Spleen (tissue), 11 donors: ENCODE measurements at regions not wholly inside any gene's neighbourhood (a gene's known extent, or its start where the extent isn't known, plus 50 kb on each side); places are given as distances from the start of the nearest gene placed in this dataset.

ENCODE experiments used
- DNase-seq: peaks from one replicate; pipeline ENCODE4 v3.0.0-alpha.2; 2020
- H3K27ac ChIP-seq, 8 donors: fragments of 200-600 bp; sonication (generic) in 7 of 8; 1 replicate in 4 of 8; 2 replicates in 4 of 8; pipeline versions ENCODE4 v1.5.0 to v1.8.0; 2016 to 2021; ENCODE audit warnings: inconsistent platforms in 4 of 8, mild to moderate bottlenecking in 4 of 8, moderate library complexity in 1 of 8
- H3K27me3 ChIP-seq, 7 donors: fragments of 200-600 bp; sonication (generic) in 6 of 7; replicated peaks in 1 of 7; 1 replicate in 4 of 7; 2 replicates in 3 of 7; pipeline versions ENCODE4 v1.5.0 to v1.8.0; 2016 to 2021; ENCODE audit warnings: inconsistent platforms in 3 of 7, mild to moderate bottlenecking in 1 of 7
- H3K36me3 ChIP-seq, 6 donors: fragments of 200-600 bp; sonication (generic) in 5 of 6; 1 replicate in 4 of 6; 2 replicates in 2 of 6; pipeline versions ENCODE4 v1.5.0 to v1.8.0; 2016 to 2021; ENCODE audit warnings: inconsistent platforms in 2 of 6
- H3K4me1 ChIP-seq, 6 donors: fragments of 200-600 bp; sonication (generic) in 5 of 6; 1 replicate in 3 of 6; 2 replicates in 3 of 6; pipeline versions ENCODE4 v1.5.0 to v1.8.0; 2016 to 2021; ENCODE audit warnings: inconsistent platforms in 3 of 6
- H3K4me3 ChIP-seq, 8 donors: fragments of 200-600 bp; sonication (generic) in 7 of 8; 1 replicate in 4 of 8; 2 replicates in 4 of 8; pipeline versions ENCODE4 v1.5.0 to v1.8.0; 2016 to 2021; ENCODE audit warnings: inconsistent platforms in 4 of 8, mild to moderate bottlenecking in 4 of 8, moderate library complexity in 2 of 8
- H3K9me3 ChIP-seq, 8 donors: fragments of 200-600 bp; sonication (generic) in 7 of 8; 1 replicate in 4 of 8; 2 replicates in 4 of 8; pipeline versions ENCODE4 v1.5.0 to v1.8.0; 2016 to 2021; ENCODE audit warnings: inconsistent platforms in 4 of 8
- POLR2A ChIP-seq, 3 donors: fragments of 450-650 bp; IDR thresholded peaks; one replicate each; pipeline ENCODE4 v1.5.1; 2017; ENCODE audit warnings: antibody characterized with exemption in 3 of 3, mild to moderate bottlenecking in 1 of 3
- POLR2AphosphoS5 ChIP-seq, 3 donors: sonication (generic); formaldehyde crosslinking; IDR thresholded peaks; one replicate each; pipeline ENCODE4 v1.5.1; 2017; ENCODE audit warnings: antibody characterized with exemption in 3 of 3
- WGBS, 5 donors: extraction: QIAGEN DNeasy Blood & Tissue Kit in 3 of 5; methylation state at CpG; one replicate each; pipeline versions ENCODE4 v1.1.5 to v1.1.7; 2013 to 2018; 5-methylcytosine and 5-hydroxymethylcytosine counted together
- intact Hi-C: fragments of 100-400 bp; cut with DNase I; formaldehyde crosslinking; loops from one replicate; pipeline ENCODE4 v1.15.0; 2023; ENCODE audit warnings: low total_unique reads
- TF ChIP-seq, protein P1 (sequence below), 11 experiments: fragments of 200-600 bp in 7 of 11; fragments of 450-650 bp in 4 of 11; sonication (generic) in 4 of 11; IDR thresholded peaks in 8 of 11; conservative IDR thresholded peaks in 3 of 11; 1 replicate in 7 of 11; 2 replicates in 4 of 11; pipeline versions ENCODE4 v1.4.0 to v1.8.0; 2016 to 2021; ENCODE audit warnings: antibody characterized with exemption in 11 of 11, inconsistent platforms in 4 of 11, mild to moderate bottlenecking in 1 of 11
- donor health status: healthy with polysubstance abuse.
- donor health status: DM: no; HTN: no; CAD: no; lungs with moderate emphysema.
- donor health status: DM: no; HTN: no; CAD: no.
- donor health status: Bipolar disorder and iron deficiency.
- donor health status: healthy.
- donor health status: DM: no; HTN: no; CAD: no.
- donor health status: DM: yes; HTN: yes; CAD: no.

DNA sequence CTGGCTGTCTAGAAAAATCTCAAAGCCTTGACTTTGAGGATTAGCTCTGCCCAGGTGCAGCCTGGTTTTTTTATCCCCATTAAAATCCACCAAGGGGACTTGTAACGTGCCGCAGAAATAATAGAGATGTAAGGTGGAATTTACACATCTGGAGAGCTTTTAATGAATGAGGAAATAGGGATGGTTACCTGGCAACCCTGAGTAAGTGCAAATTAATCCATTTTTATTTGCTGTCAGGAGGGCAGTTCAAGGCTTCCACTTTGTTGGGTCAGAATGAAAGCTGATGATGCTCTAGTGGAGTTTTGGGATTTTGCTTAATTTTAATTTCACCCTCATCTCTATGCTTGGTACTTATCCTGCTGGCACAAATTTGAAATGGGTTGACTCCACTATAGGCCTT, 163.4 kb upstream of the CEP162 start:
- 81 to 92% (median 83%) methylated on average over 2 of the region's 2 CpGs for WGBS, 5 donors
- Histone ChIP-seq H3K27ac (no peak overlapping the region), H3K27me3 (no peaks in the 10 kb centered on the region), H3K4me3 (no peak overlapping the region), H3K4me1 (no peaks in the 10 kb centered on the region), H3K9me3 (peaks cover 0 to 23% (median 14%) of the 10 kb centered on the region in 8 donors), H3K36me3 (no peaks in the 10 kb centered on the region)
- TF ChIP-seq, protein P1, sequence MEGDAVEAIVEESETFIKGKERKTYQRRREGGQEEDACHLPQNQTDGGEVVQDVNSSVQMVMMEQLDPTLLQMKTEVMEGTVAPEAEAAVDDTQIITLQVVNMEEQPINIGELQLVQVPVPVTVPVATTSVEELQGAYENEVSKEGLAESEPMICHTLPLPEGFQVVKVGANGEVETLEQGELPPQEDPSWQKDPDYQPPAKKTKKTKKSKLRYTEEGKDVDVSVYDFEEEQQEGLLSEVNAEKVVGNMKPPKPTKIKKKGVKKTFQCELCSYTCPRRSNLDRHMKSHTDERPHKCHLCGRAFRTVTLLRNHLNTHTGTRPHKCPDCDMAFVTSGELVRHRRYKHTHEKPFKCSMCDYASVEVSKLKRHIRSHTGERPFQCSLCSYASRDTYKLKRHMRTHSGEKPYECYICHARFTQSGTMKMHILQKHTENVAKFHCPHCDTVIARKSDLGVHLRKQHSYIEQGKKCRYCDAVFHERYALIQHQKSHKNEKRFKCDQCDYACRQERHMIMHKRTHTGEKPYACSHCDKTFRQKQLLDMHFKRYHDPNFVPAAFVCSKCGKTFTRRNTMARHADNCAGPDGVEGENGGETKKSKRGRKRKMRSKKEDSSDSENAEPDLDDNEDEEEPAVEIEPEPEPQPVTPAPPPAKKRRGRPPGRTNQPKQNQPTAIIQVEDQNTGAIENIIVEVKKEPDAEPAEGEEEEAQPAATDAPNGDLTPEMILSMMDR (IDR thresholded peaks at IDR 0.05 in 8 of 11, conservative IDR thresholded peaks at IDR 0.05 in 3 of 11), result no peak
- TF ChIP-seq POLR2A (IDR thresholded peaks at IDR 0.05), result no peak
- no peak for TF ChIP-seq POLR2AphosphoS5 (IDR thresholded peaks at IDR 0.05)
- intact Hi-C loops, result no loop called here
- DNase-seq, result no peak

DNA sequence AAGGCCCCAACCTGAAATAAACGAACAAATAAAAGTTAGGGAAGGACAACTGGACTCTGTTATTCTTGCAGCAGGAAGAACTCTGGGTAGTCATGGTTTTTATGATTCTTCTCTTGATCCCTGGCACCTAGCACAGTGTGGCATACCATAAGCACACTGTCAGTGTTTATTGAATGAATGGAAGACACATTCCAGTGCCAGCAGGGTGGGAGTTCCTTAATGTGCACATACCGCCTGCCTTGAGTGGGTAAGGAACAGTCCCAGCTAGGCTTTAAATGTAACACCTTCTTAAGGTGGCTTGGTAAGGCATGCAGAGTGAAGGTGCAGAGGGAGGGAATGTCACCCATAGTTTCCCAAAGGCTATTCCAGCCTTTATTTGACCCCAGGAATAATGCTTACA, 162.9 kb upstream of the CEP162 start:
- no peaks in the 10 kb centered on the region for H3K27me3 ChIP-seq
- intact Hi-C loops, result no loop called here
- H3K36me3 ChIP-seq, result no peaks in the 10 kb centered on the region
- no peaks in the 10 kb centered on the region for H3K4me1 ChIP-seq
- no peak for DNase-seq
- TF ChIP-seq, protein P1 (IDR thresholded peaks at IDR 0.05 in 8 of 11, conservative IDR thresholded peaks at IDR 0.05 in 3 of 11), result no peak
- TF ChIP-seq POLR2A (IDR thresholded peaks at IDR 0.05) (no peak), POLR2AphosphoS5 (IDR thresholded peaks at IDR 0.05) (no peak)
- no peak overlapping the region for H3K4me3 ChIP-seq
- H3K9me3 ChIP-seq, result peaks cover 0 to 27% (median 16%) of the 10 kb centered on the region in 8 donors
- 56 to 64% (median 60%) methylated on average over 2 of the region's 2 CpGs for WGBS, 5 donors
- H3K27ac ChIP-seq, result no peak overlapping the region

DNA sequence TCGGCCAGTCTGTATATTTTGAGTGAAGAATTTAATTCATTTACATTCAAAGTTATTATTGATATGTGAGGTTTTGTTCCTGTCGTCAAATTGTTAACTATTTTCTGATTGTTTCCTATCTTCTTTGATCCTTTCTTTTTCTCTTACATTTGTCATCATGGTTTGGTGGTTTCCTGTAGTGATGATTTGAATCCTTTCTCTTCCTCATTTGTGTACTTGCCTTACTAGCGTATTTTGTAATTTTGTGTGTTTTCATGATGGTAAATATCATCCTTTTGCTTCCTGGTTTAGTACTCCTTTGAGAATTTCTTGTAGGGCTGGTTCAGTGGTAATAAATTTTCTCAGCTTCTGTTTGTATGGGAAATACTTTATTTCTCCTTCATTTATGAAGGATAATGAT, 151.7 kb upstream of the CEP162 start:
- no peaks in the 10 kb centered on the region for H3K36me3 ChIP-seq
- intact Hi-C loops, result no loop called here
- H3K4me3 ChIP-seq, result no peak overlapping the region
- peaks cover 0 to 29% (median 10%) of the 10 kb centered on the region in 8 donors for H3K9me3 ChIP-seq
- H3K27me3 ChIP-seq, result no peaks in the 10 kb centered on the region
- TF ChIP-seq, protein P1 (IDR thresholded peaks at IDR 0.05 in 8 of 11, conservative IDR thresholded peaks at IDR 0.05 in 3 of 11), result no peak
- TF ChIP-seq POLR2A (IDR thresholded peaks at IDR 0.05) (no peak), POLR2AphosphoS5 (IDR thresholded peaks at IDR 0.05) (no peak)
- no peaks in the 10 kb centered on the region for H3K4me1 ChIP-seq
- WGBS, 5 donors, result 72 to 81% (median 75%) methylated on average over 3 of the region's 3 CpGs
- H3K27ac ChIP-seq, result no peak overlapping the region
- DNase-seq, result no peak

DNA sequence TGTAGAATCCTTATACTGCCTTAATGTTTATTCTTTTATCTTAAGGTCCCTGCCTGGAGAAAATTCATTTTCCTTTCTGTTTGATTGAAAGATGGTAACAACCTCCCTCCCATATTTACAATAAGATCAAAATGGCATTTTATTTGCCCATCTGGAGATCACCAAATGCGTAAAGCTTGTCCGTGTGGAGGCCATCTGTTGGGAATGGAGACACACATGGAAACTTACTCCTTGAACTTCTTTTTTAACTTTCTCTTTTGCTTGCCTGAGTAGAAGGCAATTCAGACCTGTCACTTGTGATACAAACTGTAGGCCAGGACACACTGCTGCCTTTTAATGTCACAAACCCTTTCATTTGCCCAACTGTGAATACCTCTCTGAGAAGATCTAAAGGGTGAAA, 144.8 kb upstream of the CEP162 start:
- Histone ChIP-seq H3K27ac (no peak overlapping the region), H3K4me1 (no peaks in the 10 kb centered on the region), H3K27me3 (no peaks in the 10 kb centered on the region), H3K9me3 (no peaks in the 10 kb centered on the region), H3K4me3 (no peak overlapping the region), H3K36me3 (no peaks in the 10 kb centered on the region)
- DNase-seq, result no peak
- intact Hi-C loops, result no loop called here
- 78 to 89% (median 83%) methylated on average over 2 of the region's 2 CpGs for WGBS, 5 donors
- TF ChIP-seq POLR2A (IDR thresholded peaks at IDR 0.05) (no peak), POLR2AphosphoS5 (IDR thresholded peaks at IDR 0.05) (no peak)
- TF ChIP-seq, protein P1 (IDR thresholded peaks at IDR 0.05 in 8 of 11, conservative IDR thresholded peaks at IDR 0.05 in 3 of 11), result no peak
